HepG2 (cell line): ENCODE measurements at regions not wholly inside any gene's neighbourhood (a gene's known extent, or its start where the extent isn't known, plus 50 kb on each side); places are given as distances from the start of the nearest gene placed in this dataset.

ENCODE experiments used
- ATAC-seq: fragments of 200-7000 bp; cut with Tn5 transposase; 3 replicates; pipeline ENCODE4 v1.9.1; 2020; ENCODE audit warnings: mild to moderate bottlenecking, moderate library complexity
- BruUV-seq: library from RNA; stranded (reverse); fragments of 400-500 nt; replicated peaks from 2 replicates; lab custom pipeline; 2021; lab: Mats Ljungman, UMichigan
- CTCF ChIA-PET: fragments of 300-600 bp; formaldehyde crosslinking; extraction: SDS; loops from one replicate; lab custom pipeline; 2021; ENCODE audit warnings: low total read pairs, inconsistent platforms, low intra/inter-chr PET ratio; lab: Yijun Ruan, JAX
- POLR2A ChIA-PET: fragments of 350-600 bp; sonication (Branson Sonifier 250); formaldehyde crosslinking; loops from one replicate; lab custom pipeline; 2020; ENCODE audit warnings: antibody characterized with exemption, inconsistent platforms; lab: Yijun Ruan, JAX
- DNase-seq: peaks from one replicate; pipeline ENCODE4 v3.0.0-alpha.2; 2015; ENCODE audit warnings: low spot score
- FAIRE-seq: peaks from 3 replicates; lab custom pipeline; 2011; peaks lifted over from hg19 to GRCh38; lab: Jason Lieb, UNC
- H2AFZ ChIP-seq: one replicate; pipeline ENCODE4 v1.6.1; 2011; ENCODE audit warnings: low read length, inconsistent platforms
- H3K27ac ChIP-seq: fragments of 300-600 bp; 3 replicates; pipeline ENCODE4 v1.8.0; 2011; ENCODE audit warnings: mixed run types, mild to moderate bottlenecking, mixed read lengths, low read length, inconsistent platforms; ENCODE audit not compliant: insufficient read depth; ENCODE audit errors: extremely low read length
- H3K27me3 ChIP-seq, 2 experiments: fragments of 200-600 bp in 1 of 2; 2 replicates in 1 of 2; 3 replicates in 1 of 2; pipeline versions ENCODE4 v1.6.0 to v1.8.0; 2011; ENCODE audit warnings: low read length in 2 of 2, mild to moderate bottlenecking in 2 of 2, moderate library complexity in 2 of 2, inconsistent platforms in 1 of 2; ENCODE audit not compliant: insufficient read depth in 2 of 2, control insufficient read depth in 1 of 2
- H3K36me3 ChIP-seq, 2 experiments: fragments of 200-600 bp in 1 of 2; replicated peaks in 1 of 2; 2 replicates in 1 of 2; 3 replicates in 1 of 2; pipeline versions ENCODE4 v1.5.1 to v1.8.0; 2011; ENCODE audit warnings: low read length in 2 of 2, inconsistent platforms in 1 of 2; ENCODE audit not compliant: insufficient read depth in 2 of 2, control insufficient read depth in 1 of 2
- H3K4me1 ChIP-seq: 2 replicates; pipeline ENCODE4 v1.5.1; 2012; ENCODE audit warnings: low read length, inconsistent platforms; ENCODE audit not compliant: insufficient read depth
- H3K4me2 ChIP-seq: 2 replicates; pipeline ENCODE4 v1.6.0; 2011; ENCODE audit warnings: low read depth, low read length, inconsistent platforms
- H3K4me3 ChIP-seq, 3 experiments: fragments of 200-600 bp in 1 of 3; sonication (generic), shearing (Covaris generic) in 1 of 3; replicated peaks in 1 of 3; 2 replicates each; pipeline ENCODE4 v1.5.1; 2011 to 2016; ENCODE audit warnings: low read length in 3 of 3, inconsistent platforms in 2 of 3, low read depth in 2 of 3, mild to moderate bottlenecking in 2 of 3, control low read depth in 1 of 3, mixed read lengths in 1 of 3; ENCODE audit not compliant: insufficient read depth in 1 of 3
- H3K79me2 ChIP-seq: one replicate; pipeline ENCODE4 v1.6.1; 2011; ENCODE audit warnings: low read length, inconsistent platforms; ENCODE audit not compliant: insufficient read depth
- H3K9ac ChIP-seq: 2 replicates; pipeline ENCODE4 v1.6.0; 2011; ENCODE audit warnings: mild to moderate bottlenecking, low read depth, low read length, inconsistent platforms; ENCODE audit not compliant: insufficient read depth
- H3K9me3 ChIP-seq: 2 replicates; pipeline ENCODE4 v1.5.1; 2012; ENCODE audit warnings: mild to moderate bottlenecking, low read length
- H4K20me1 ChIP-seq: 2 replicates; pipeline ENCODE4 v1.6.0; 2011; ENCODE audit warnings: inconsistent platforms, mild to moderate bottlenecking, low read length, moderate library complexity; ENCODE audit not compliant: insufficient read depth
- BORCS8-MEF2B ChIP-seq: sonication (generic); formaldehyde crosslinking; IDR thresholded peaks from 2 replicates; pipeline ENCODE4 v1.8.0; 2022; ENCODE audit warnings: mild to moderate bottlenecking, missing genetic modification reagents
- CCDC6 ChIP-seq: sonication (generic); formaldehyde crosslinking; IDR thresholded peaks from 2 replicates; pipeline ENCODE4 v1.8.1; 2022; ENCODE audit warnings: mild to moderate bottlenecking, missing genetic modification reagents, moderate library complexity
- CREB1 ChIP-seq, 2 experiments: fragments of 450-650 bp in 1 of 2; IDR thresholded peaks; 2 replicates each; pipeline ENCODE4 v1.6.1; 2016 to 2017; ENCODE audit warnings: control low read depth in 1 of 2, mild to moderate bottlenecking in 1 of 2, missing compliant biosample characterization in 1 of 2, missing genetic modification characterization in 1 of 2
- HIVEP1 ChIP-seq: sonication (generic); formaldehyde crosslinking; IDR thresholded peaks from 2 replicates; pipeline ENCODE4 v1.4.0; 2020; ENCODE audit warnings: mild to moderate bottlenecking, missing genetic modification reagents
- HNRNPLL ChIP-seq: fragments of 200-400 bp; formaldehyde crosslinking; IDR thresholded peaks from 2 replicates; pipeline ENCODE4 v1.6.1; 2017; ENCODE audit warnings: mild to moderate bottlenecking, low read depth, low read length; ENCODE audit not compliant: poor library complexity, severe bottlenecking
- NFRKB ChIP-seq: fragments of 450-650 bp; IDR thresholded peaks from 2 replicates; pipeline ENCODE4 v1.6.1; 2017
- RFX1 ChIP-seq: fragments of 450-650 bp; IDR thresholded peaks from 2 replicates; pipeline ENCODE4 v1.6.1; 2017
- SRSF4 ChIP-seq: fragments of 200-400 bp; formaldehyde crosslinking; IDR thresholded peaks from one replicate; pipeline ENCODE4 v1.6.1; 2018; ENCODE audit warnings: mild to moderate bottlenecking, low read depth, low read length, moderate library complexity; ENCODE audit not compliant: poor library complexity, severe bottlenecking
- TERF1 ChIP-seq: sonication (generic); formaldehyde crosslinking; IDR thresholded peaks from 2 replicates; pipeline ENCODE4 v1.8.0; 2022; ENCODE audit warnings: mild to moderate bottlenecking, missing genetic modification reagents, moderate library complexity
- TGIF2 ChIP-seq: IDR thresholded peaks from 2 replicates; pipeline ENCODE4 v1.6.1; 2016; ENCODE audit warnings: control low read depth, missing compliant biosample characterization
- TOPORS ChIP-seq: sonication (generic); formaldehyde crosslinking; IDR thresholded peaks from 2 replicates; pipeline ENCODE4 v1.8.0; 2023; ENCODE audit warnings: mild to moderate bottlenecking, missing genetic modification reagents
- TRAFD1 ChIP-seq: sonication (generic); formaldehyde crosslinking; IDR thresholded peaks from 2 replicates; pipeline ENCODE4 v1.5.1; 2020; ENCODE audit warnings: missing genetic modification reagents, mild to moderate bottlenecking, borderline replicate concordance
- XBP1 ChIP-seq: sonication (generic); formaldehyde crosslinking; IDR thresholded peaks from 2 replicates; pipeline ENCODE4 v1.5.0; 2020; ENCODE audit warnings: missing genetic modification reagents
- ZNF24 ChIP-seq: fragments of 450-650 bp; IDR thresholded peaks from 2 replicates; pipeline ENCODE4 v1.6.1; 2017; ENCODE audit warnings: antibody characterized with exemption, mild to moderate bottlenecking
- ZNF260 ChIP-seq: sonication (generic); formaldehyde crosslinking; IDR thresholded peaks from 2 replicates; pipeline ENCODE4 v1.4.0; 2020; ENCODE audit warnings: missing genetic modification reagents, low read depth, mild to moderate bottlenecking, borderline replicate concordance
- ZNF280B ChIP-seq: sonication (generic); formaldehyde crosslinking; IDR thresholded peaks from 2 replicates; pipeline ENCODE4 v1.5.0; 2020; ENCODE audit warnings: missing genetic modification reagents, mild to moderate bottlenecking, borderline replicate concordance
- ZNF33B ChIP-seq: sonication (generic); formaldehyde crosslinking; IDR thresholded peaks from 2 replicates; pipeline ENCODE4 v1.5.1; 2020; ENCODE audit warnings: mild to moderate bottlenecking, missing genetic modification reagents
- ZNF430 ChIP-seq: sonication (generic); formaldehyde crosslinking; IDR thresholded peaks from 2 replicates; pipeline ENCODE4 v1.9.0; 2021; ENCODE audit warnings: mild to moderate bottlenecking, missing genetic modification reagents
- ZNF570 ChIP-seq: sonication (generic); formaldehyde crosslinking; IDR thresholded peaks from 2 replicates; pipeline ENCODE4 v1.4.0; 2020; ENCODE audit warnings: mild to moderate bottlenecking, missing genetic modification reagents, borderline replicate concordance
- ZNF737 ChIP-seq: sonication (generic); formaldehyde crosslinking; IDR thresholded peaks from 2 replicates; pipeline ENCODE4 v1.5.0; 2020; ENCODE audit warnings: missing genetic modification reagents, mild to moderate bottlenecking, borderline replicate concordance
- WGBS: methylation state at CpG from one replicate; pipeline ENCODE4 v1.1.6; 2017; ENCODE audit warnings: low lambda C conversion rate; 5-methylcytosine and 5-hydroxymethylcytosine counted together
- in situ Hi-C: cut with HindIII; loops from 2 replicates; pipeline ENCODE4 v1.10.0; 2017; ENCODE audit warnings: low pct_unique_long_range_greater_than_20kb; ENCODE audit not compliant: extremely low pct_ligation_motif_present
- intact Hi-C: fragments of 100-400 bp; cut with micrococcal nuclease; formaldehyde crosslinking; loops from one replicate; pipeline ENCODE4 v1.10.0; 2022; ENCODE audit not compliant: unreplicated experiment

GRCh38 chr7:126286317-126286716, 966.4 kb downstream of the GRM8 start:
- in situ Hi-C loops, result no loop called here
- BruUV-seq, result no TSS peak
- no peaks in the 10 kb centered on the region for H4K20me1 ChIP-seq

More at GRCh38 chr7:126286317-126286716, 966.4 kb downstream of the GRM8 start:
- CTCF ChIA-PET, result no interaction called here
- H3K9ac ChIP-seq, result no peak overlapping the region
- intact Hi-C loops, result no loop called here
- FAIRE-seq, result no peak
- H3K4me1 ChIP-seq, result no peaks in the 10 kb centered on the region
- 2% methylated on average over 2 of the region's 2 CpGs for WGBS
- no peak overlapping the region for H3K4me3 ChIP-seq
- DNase-seq, result no peak
- no peak for ATAC-seq
- H3K27ac ChIP-seq, result no peak overlapping the region
- no peak overlapping the region for H2AFZ ChIP-seq
- H3K79me2 ChIP-seq, result no peaks in the 10 kb centered on the region
- H3K9me3 ChIP-seq, result peaks cover 61% of the 10 kb centered on the region
- no peaks in the 10 kb centered on the region for H3K27me3 ChIP-seq
- POLR2A ChIA-PET, result no interaction called here
- TF ChIP-seq TGIF2 (no peak), BORCS8-MEF2B (CRISPR knock-in tag) (no peak), TOPORS (no peak), ZNF33B (CRISPR knock-in tag) (no peak), TERF1 (CRISPR knock-in tag) (no peak), ZNF570 (CRISPR knock-in tag) (no peak), ZNF737 (CRISPR knock-in tag) (no peak), HNRNPLL (no peak), TRAFD1 (CRISPR knock-in tag) (no peak), ZNF280B (CRISPR knock-in tag) (no peak), CCDC6 (CRISPR knock-in tag) (no peak), CREB1 (IDR thresholded peaks at IDR 0.05) (no peak), CREB1 (CRISPR knock-in tag; IDR thresholded peaks at IDR 0.05) (no peak), ZNF260 (no peak), XBP1 (no peak), RFX1 (no peak), ZNF430 (no peak), SRSF4 (no peak), ZNF24 (no peak), NFRKB (no peak), HIVEP1 (CRISPR knock-in tag) (no peak)
- H3K4me2 ChIP-seq, result no peak overlapping the region
- H3K36me3 ChIP-seq, result no peaks in the 10 kb centered on the region
